NCI-H345 treated with DMSO at 0.1 percent for 48 hours (cell line): ENCODE measurements at regions not wholly inside any gene's neighbourhood (a gene's known extent, or its start where the extent isn't known, plus 50 kb on each side); places are given as distances from the start of the nearest gene placed in this dataset.
"Not testable (repeated sequence)": the region's sequence is repeated elsewhere in the genome, so short reads cannot be mapped to it uniquely, and the experiment has no call there.

ENCODE experiments used
- DNase-seq: peaks from one replicate; lab custom pipeline; 2025; ENCODE audit not compliant: unreplicated experiment; lab: John Stamatoyannopoulos, UW

DNA sequence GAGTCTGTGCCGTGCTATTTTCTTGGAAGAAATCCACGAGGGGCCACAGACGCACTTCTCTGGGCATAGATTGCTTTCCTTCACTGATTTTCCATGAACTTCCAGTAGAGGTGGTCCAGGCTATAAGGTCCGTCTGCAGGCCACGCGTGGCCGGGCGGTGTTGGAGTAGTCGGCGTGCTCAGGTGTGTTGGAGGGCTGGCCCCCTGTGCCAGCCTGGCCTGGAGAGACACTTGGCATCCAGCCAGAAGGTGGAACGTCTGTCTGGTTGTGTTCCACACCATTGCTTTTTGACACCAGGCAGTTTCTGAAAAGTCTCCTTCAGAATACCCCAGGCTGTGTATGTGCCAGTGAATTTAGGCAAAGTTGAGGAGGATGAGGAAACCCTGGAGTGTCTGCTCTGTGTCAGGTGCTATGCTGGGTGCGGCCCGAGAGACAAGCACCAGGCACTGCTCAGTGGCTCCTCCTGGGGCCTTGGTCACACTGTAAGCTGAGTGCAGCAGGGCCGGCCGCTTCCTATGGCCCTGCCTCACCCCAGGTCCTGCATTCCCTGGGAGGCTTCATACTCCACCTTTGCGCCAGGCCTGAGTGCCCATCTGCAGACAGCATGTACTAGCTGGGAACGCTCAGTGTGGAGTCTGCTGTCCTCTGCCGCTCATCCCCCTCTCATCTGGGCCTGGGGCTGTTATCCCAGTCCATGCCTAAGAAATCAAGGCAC, 52.1 kb upstream of the TAMM41 start:
- DNase-seq: no peak

- not testable (repeated sequence) for DNase-seq
Observed at GRCh38 chr3:11899389-11899788, 52.7 kb upstream of the TAMM41 start.

GRCh38 chr3:11899826-11900225, 53.1 kb upstream of the TAMM41 start:
- no peak for DNase-seq

DNA sequence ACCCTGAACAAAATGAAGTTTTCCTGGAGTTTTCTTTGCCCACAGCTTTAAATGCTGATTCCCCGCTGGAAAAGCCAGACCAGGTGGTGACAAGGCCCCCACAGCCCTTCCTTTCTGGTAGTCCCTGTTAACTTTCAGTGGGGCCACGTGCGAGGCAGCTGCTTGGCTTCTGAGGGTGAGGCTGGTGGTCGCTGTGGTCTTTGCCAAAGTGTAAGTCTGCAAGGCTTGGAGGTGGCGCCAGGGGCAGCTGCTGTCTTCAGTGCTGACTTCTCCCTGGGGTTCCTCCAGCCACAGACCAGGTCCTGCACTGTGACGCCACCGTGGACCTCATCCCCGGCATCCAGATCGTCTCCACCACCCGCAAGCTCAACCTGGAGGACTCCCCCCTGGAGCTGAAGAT, 54.1 kb upstream of the TAMM41 start:
- no peak for DNase-seq

- DNase-seq: no peak
Observed at GRCh38 chr3:11901286-11901875, 54.7 kb upstream of the TAMM41 start.

- DNase-seq: no peak
Observed at GRCh38 chr3:11903047-11903446, 56.4 kb upstream of the TAMM41 start.

DNA sequence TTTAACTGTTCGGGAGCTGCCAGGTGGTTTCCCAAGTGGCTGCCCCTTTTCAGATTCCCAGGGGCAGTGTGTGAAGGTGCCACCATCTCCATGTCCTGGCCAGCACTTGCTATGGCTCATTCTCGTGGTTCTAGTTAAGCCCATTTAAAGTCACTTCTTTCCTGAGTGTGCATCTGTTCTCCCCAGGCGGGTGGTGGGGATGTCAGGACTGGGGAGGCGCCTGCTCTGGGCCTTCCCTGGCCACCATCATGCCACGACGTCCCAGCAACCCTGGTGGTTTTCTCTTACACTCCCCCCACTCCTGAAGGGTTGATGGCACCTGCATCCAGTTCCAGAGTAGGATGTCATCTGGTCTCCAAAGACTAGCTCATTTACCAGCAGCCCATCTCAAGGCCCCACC, 56.8 kb upstream of the TAMM41 start:
- DNase-seq: no peak

DNA sequence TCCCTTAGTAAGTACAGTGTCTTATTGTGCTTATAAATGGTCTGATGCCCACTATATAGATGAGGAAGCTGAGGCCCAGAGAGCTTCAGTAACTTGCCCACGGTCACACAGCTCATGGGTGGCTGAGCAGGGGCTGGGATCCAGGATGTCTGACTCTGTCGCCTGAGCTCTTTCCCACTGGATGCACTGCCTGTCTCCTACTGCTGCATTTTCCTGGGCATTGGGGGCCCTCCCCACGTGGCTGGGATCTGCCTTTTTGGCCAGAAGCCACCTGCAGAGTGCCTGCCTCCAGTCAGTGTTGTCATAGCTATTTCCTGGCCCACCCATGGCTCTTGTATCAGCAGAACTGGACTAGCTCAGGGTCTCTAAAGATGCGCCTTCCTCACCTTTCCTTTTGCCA, 57.5 kb upstream of the TAMM41 start:
- DNase-seq: no peak

GRCh38 chr3:11906407-11906806, 59.7 kb upstream of the TAMM41 start:
- no peak for DNase-seq

- no peak for DNase-seq
Observed at GRCh38 chr3:11907667-11908660, 61.3 kb upstream of the TAMM41 start.

DNA sequence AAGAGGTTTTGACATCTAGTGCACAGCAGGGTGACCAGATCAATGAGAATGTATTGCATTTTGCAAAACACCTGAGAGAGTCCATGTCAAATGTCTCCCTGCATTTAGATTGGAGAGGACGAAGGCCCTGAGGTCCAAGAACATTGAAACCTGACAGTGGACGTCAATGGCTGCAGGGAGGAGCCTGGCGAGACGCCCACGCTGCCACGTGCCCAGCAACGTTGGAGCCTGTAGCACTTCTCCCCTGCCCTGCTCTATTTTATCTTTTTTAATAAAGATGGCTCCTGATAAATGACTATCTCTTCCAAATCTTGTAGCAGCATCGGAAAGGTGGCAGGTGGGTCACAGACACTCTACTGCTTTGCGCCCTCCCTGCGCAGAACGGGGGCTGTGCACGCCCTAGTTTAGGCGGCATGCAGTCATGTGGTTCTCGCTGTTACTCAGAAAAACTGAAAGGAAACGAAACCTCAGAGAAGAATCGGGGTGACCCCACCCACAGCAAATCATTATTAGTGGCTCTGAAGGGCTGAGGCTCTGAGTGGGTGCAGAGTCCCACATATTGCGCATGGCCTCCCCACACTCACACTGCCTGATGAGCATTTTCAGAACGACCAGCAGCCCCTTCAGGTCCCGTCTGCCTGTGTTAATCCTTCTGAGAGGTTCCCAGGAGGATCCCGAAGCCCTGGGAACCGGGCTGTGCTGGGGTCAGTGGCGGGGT, 62.5 kb upstream of the TAMM41 start:
- no peak for DNase-seq

GRCh38 chr3:11909726-11910125, 63.0 kb upstream of the TAMM41 start:
- DNase-seq: no peak

GRCh38 chr3:11910216-11910930, 63.7 kb upstream of the TAMM41 start:
- DNase-seq: not testable (repeated sequence)

DNA sequence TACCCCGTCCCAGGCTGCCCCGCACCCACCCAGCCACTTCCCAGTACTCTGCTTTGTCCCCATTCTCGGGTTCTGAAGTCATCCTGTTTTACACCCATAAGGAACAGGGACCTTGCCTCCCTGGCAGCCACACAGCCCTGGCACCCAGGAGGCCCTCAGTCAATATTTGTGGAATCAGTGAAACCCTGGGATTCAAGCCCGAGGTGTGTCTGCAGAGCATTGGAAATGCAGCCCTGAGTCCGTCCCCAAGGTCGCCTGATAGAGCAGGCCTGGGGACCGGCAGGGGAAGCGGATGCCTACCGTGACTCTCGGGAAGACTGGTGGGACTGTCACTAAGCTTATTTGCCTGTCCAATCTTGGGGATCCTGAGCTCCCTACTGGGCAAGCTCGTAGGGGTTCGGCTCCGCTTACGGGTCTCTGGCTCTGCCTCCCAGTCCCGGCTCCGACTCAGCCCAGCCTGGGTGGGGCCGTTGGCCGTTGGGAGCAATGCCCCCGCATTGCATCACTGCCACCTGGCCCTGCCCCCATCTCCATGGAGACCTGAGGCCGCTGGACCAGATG, 64.4 kb upstream of the TAMM41 start:
- DNase-seq: no peak

- DNase-seq: not testable (repeated sequence)
Observed at GRCh38 chr3:11911887-11912286, 65.2 kb upstream of the TAMM41 start.

DNA sequence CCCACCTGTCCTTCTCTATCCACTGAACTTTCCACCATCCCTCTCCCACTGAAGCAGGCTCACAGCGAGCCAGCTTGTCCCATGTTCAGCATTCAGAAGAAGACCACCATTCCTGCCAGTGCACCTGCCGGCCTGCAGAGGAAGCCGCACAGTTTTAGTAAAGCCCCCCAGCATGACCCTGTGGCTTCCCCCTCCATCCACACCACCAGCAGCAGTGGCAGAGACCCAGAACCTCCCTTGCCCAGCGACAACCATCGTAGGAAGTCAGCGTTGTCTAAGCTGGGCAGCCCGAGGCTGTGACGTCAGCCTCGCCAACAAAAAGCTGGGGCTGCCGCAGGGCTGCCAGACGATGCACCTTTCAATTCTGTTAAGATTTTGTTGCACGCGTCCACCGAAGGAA, 66.6 kb upstream of the TAMM41 start:
- no peak for DNase-seq

DNA sequence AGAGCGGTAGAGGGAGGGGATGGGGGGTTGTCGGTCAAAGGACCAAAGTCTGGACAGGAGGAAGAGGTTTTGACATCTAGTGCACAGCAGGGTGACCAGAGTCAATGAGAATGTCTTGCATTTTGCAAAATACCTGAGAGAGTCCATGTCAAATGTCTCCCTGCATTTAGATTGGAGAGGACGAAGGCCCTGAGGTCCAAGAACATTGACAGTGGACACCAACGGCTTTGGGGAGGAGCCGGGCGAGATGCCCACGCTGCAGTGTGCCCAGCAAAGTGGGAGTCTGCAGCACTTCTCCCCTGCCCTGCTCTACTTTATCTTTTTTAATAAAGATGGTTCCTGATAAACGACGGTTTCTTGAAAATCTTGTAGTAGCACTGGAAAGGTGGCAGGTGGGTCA, 67.4 kb upstream of the TAMM41 start:
- DNase-seq: no peak

DNA sequence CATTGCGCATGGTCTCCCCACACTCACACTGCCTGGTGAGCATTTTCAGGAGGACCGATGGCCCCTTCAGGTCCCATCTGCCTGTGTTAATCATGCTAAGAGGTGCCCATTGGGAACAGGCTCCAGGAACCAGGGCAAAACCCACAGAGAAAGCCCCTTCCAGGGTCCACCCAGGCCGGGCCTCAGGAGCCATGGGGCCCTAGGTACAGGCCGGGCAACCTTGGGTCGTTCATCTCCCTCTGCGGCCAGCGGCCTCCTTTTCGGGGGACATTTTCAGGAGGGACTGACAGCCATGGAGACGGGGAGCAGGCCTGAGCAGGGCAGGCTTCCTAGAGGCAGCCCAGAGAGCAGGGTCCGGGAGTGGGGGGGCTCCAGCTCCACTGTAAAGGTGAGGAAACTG, 68.0 kb upstream of the TAMM41 start:
- no peak for DNase-seq

GRCh38 chr3:11915621-11916424, 69.1 kb upstream of the TAMM41 start:
- no peak for DNase-seq
